Neural cell (in vitro differentiated cells): ENCODE measurements at regions not wholly inside any gene's neighbourhood (a gene's known extent, or its start where the extent isn't known, plus 50 kb on each side); places are given as distances from the start of the nearest gene placed in this dataset.
"Not testable (repeated sequence)": the region's sequence is repeated elsewhere in the genome, so short reads cannot be mapped to it uniquely, and the experiment has no call there.

Experiments used
- H2AFZ ChIP-seq: fragments of 200-600, 300-800 bp; sonication (generic), shearing (Covaris generic); 2 replicates; pipeline ENCODE4 v1.6.0; 2014; ENCODE audit warnings: low read depth, mild to moderate bottlenecking, antibody characterized with exemption, low read length, moderate library complexity
- H3F3A ChIP-seq: fragments of 200-600 bp; shearing (Covaris generic); 2 replicates; pipeline ENCODE4 v1.6.1; 2016; ENCODE audit warnings: mild to moderate bottlenecking, moderate library complexity, mixed read lengths, antibody characterized with exemption, low read length; ENCODE audit not compliant: insufficient read depth, poor library complexity, severe bottlenecking
- H3K27ac ChIP-seq: fragments of 200-600, 300-800 bp; sonication (generic), shearing (Covaris generic); 2 replicates; pipeline ENCODE4 v1.5.1; 2014; ENCODE audit warnings: mild to moderate bottlenecking, low read length, moderate library complexity
- H3K27me3 ChIP-seq: fragments of 300-800, 200-600 bp; sonication (generic), shearing (Covaris generic); 2 replicates; pipeline ENCODE4 v1.6.0; 2014; ENCODE audit warnings: mild to moderate bottlenecking, low read depth, low read length, moderate library complexity; ENCODE audit not compliant: insufficient read depth
- H3K36me3 ChIP-seq: fragments of 300-800, 200-600 bp; sonication (generic), shearing (Covaris generic); 2 replicates; pipeline ENCODE4 v1.5.1; 2014; ENCODE audit warnings: mild to moderate bottlenecking, antibody characterized with exemption, low read length, moderate library complexity; ENCODE audit not compliant: insufficient read depth
- H3K4me2 ChIP-seq: fragments of 300-800, 200-600 bp; sonication (generic), shearing (Covaris generic); 2 replicates; pipeline ENCODE4 v1.6.0; 2014; ENCODE audit warnings: mild to moderate bottlenecking, low read length
- H3K4me3 ChIP-seq: fragments of 300-800, 200-600 bp; sonication (generic), shearing (Covaris generic); 2 replicates; pipeline ENCODE4 v1.5.1; 2014; ENCODE audit warnings: mild to moderate bottlenecking, low read length, moderate library complexity
- H3K79me2 ChIP-seq: fragments of 200-600 bp; shearing (Covaris generic); replicated peaks from 2 replicates; pipeline ENCODE4 v1.6.0; 2014; ENCODE audit warnings: mild to moderate bottlenecking, low read length, moderate library complexity; ENCODE audit not compliant: insufficient read depth
- H3K9ac ChIP-seq: fragments of 300-800, 200-600 bp; sonication (generic), shearing (Covaris generic); 2 replicates; pipeline ENCODE4 v1.6.1; 2016; ENCODE audit warnings: mild to moderate bottlenecking, low read length, mixed read lengths
- H3K9me2 ChIP-seq: fragments of 200-600 bp; shearing (Covaris generic); 2 replicates; pipeline ENCODE4 v1.6.1; 2016; ENCODE audit warnings: mild to moderate bottlenecking, low read length, mixed read lengths; ENCODE audit not compliant: insufficient read depth
- H3K9me3 ChIP-seq: fragments of 200-600, 300-800 bp; sonication (generic), shearing (Covaris generic); 2 replicates; pipeline ENCODE4 v1.6.1; 2016; ENCODE audit warnings: mild to moderate bottlenecking, mixed run types, low read length, moderate library complexity, mixed read lengths
- H4K20me1 ChIP-seq: fragments of 200-600 bp; shearing (Covaris generic); 2 replicates; pipeline ENCODE4 v1.6.1; 2016; ENCODE audit warnings: mild to moderate bottlenecking, mixed run types; ENCODE audit not compliant: insufficient read depth
- EP300 ChIP-seq: fragments of 450-650 bp; conservative IDR thresholded peaks from 2 replicates; pipeline ENCODE4 v1.6.1; 2014; ENCODE audit warnings: antibody characterized with exemption, mild to moderate bottlenecking, moderate library complexity; ENCODE audit not compliant: poor library complexity, severe bottlenecking
- EZH2 ChIP-seq: fragments of 200-600, 300-800 bp; shearing (Covaris generic), sonication (generic); IDR thresholded peaks from 2 replicates; pipeline ENCODE4 v1.6.1; 2014; ENCODE audit warnings: antibody characterized with exemption, low read length, borderline replicate concordance, mild to moderate bottlenecking; ENCODE audit not compliant: insufficient read depth, poor library complexity, severe bottlenecking
- MXI1 ChIP-seq: fragments of 450-650 bp; conservative IDR thresholded peaks from 2 replicates; pipeline ENCODE4 v1.6.1; 2014; ENCODE audit warnings: antibody characterized with exemption, mild to moderate bottlenecking; ENCODE audit not compliant: poor library complexity, severe bottlenecking
- POLR2AphosphoS5 ChIP-seq: IDR thresholded peaks from 2 replicates; pipeline ENCODE4 v1.6.1; 2012
- RAD21 ChIP-seq: fragments of 450-650 bp; conservative IDR thresholded peaks from 2 replicates; pipeline ENCODE4 v1.6.1; 2014; ENCODE audit warnings: antibody characterized with exemption, mild to moderate bottlenecking, moderate library complexity
- SMC3 ChIP-seq: fragments of 450-650 bp; conservative IDR thresholded peaks from 2 replicates; pipeline ENCODE4 v1.6.1; 2014; ENCODE audit warnings: antibody characterized with exemption, mild to moderate bottlenecking, moderate library complexity; ENCODE audit not compliant: poor library complexity
- TAF1 ChIP-seq: IDR thresholded peaks from 2 replicates; pipeline ENCODE4 v1.6.1; 2012; ENCODE audit warnings: low read depth
- TF ChIP-seq, protein P1 (sequence below): IDR thresholded peaks from 2 replicates; pipeline ENCODE4 v1.6.1; 2012; ENCODE audit warnings: borderline replicate concordance
- TF ChIP-seq, protein P2 (sequence below): fragments of 450-650 bp; IDR thresholded peaks from 2 replicates; pipeline ENCODE4 v1.5.1; 2014; ENCODE audit warnings: antibody characterized with exemption, mild to moderate bottlenecking, moderate library complexity; ENCODE audit not compliant: poor library complexity, severe bottlenecking

DNA sequence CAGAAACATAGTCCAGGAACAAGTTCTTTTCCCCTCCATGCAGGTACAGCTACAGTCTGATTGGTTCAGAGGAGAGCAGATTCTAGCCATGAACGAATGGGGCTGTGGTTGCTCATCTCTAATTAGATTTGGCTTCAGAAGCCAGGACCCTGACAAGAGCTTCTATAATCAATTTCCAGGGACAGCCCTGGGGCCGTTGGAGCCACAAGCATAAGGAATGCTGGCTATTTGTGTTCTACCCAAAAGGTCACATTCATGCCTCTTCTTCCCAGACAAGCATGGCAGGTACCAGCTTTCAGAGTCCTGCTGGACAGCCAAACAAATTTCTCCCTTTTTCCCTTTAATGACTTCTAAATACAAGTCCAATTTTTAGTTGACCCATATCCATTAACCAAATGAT is 215.5 kb upstream of the LRTM1 start:
- Histone ChIP-seq H3K27me3 (no peaks in the 10 kb centered on the region), H3K4me3 (no peak overlapping the region), H3K9me3 (no peaks in the 10 kb centered on the region), H3K79me2 (no peaks in the 10 kb centered on the region), H3K9ac (no peak overlapping the region), H4K20me1 (no peaks in the 10 kb centered on the region), H2AFZ (no peak overlapping the region), H3K36me3 (no peaks in the 10 kb centered on the region), H3F3A (no peaks in the 10 kb centered on the region), H3K27ac (no peak overlapping the region), H3K4me2 (no peak overlapping the region), H3K9me2 (no peaks in the 10 kb centered on the region)
- TF ChIP-seq, protein P1, sequence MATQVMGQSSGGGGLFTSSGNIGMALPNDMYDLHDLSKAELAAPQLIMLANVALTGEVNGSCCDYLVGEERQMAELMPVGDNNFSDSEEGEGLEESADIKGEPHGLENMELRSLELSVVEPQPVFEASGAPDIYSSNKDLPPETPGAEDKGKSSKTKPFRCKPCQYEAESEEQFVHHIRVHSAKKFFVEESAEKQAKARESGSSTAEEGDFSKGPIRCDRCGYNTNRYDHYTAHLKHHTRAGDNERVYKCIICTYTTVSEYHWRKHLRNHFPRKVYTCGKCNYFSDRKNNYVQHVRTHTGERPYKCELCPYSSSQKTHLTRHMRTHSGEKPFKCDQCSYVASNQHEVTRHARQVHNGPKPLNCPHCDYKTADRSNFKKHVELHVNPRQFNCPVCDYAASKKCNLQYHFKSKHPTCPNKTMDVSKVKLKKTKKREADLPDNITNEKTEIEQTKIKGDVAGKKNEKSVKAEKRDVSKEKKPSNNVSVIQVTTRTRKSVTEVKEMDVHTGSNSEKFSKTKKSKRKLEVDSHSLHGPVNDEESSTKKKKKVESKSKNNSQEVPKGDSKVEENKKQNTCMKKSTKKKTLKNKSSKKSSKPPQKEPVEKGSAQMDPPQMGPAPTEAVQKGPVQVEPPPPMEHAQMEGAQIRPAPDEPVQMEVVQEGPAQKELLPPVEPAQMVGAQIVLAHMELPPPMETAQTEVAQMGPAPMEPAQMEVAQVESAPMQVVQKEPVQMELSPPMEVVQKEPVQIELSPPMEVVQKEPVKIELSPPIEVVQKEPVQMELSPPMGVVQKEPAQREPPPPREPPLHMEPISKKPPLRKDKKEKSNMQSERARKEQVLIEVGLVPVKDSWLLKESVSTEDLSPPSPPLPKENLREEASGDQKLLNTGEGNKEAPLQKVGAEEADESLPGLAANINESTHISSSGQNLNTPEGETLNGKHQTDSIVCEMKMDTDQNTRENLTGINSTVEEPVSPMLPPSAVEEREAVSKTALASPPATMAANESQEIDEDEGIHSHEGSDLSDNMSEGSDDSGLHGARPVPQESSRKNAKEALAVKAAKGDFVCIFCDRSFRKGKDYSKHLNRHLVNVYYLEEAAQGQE: no peak
- TF ChIP-seq, protein P2, sequence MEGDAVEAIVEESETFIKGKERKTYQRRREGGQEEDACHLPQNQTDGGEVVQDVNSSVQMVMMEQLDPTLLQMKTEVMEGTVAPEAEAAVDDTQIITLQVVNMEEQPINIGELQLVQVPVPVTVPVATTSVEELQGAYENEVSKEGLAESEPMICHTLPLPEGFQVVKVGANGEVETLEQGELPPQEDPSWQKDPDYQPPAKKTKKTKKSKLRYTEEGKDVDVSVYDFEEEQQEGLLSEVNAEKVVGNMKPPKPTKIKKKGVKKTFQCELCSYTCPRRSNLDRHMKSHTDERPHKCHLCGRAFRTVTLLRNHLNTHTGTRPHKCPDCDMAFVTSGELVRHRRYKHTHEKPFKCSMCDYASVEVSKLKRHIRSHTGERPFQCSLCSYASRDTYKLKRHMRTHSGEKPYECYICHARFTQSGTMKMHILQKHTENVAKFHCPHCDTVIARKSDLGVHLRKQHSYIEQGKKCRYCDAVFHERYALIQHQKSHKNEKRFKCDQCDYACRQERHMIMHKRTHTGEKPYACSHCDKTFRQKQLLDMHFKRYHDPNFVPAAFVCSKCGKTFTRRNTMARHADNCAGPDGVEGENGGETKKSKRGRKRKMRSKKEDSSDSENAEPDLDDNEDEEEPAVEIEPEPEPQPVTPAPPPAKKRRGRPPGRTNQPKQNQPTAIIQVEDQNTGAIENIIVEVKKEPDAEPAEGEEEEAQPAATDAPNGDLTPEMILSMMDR: no peak
- TF ChIP-seq EP300 (no peak), RAD21 (no peak), EZH2 (no peak), MXI1 (no peak), POLR2AphosphoS5 (no peak), TAF1 (no peak), SMC3 (no peak)

DNA sequence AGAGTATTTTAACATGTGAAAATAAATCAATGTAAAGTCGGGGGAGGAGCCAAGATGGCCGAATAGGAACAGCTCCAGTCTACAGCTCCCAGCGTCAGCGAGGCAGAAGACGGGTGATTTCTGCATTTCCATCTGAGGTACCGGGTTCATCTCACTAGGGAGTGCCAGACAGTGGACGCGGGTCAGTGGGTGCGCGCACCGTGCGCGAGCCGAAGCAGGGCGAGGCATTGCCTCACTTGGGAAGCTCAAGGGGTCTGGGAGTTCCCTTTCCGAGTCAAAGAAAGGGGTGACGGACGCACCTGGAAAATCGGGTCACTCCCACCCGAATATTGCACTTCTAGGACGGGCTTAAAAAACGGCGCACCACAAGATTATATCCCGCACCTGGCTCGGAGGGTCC is 208.4 kb upstream of the LRTM1 start:
- H3K9me3 ChIP-seq, H2AFZ ChIP-seq, H3K36me3 ChIP-seq: not testable (repeated sequence)

DNA sequence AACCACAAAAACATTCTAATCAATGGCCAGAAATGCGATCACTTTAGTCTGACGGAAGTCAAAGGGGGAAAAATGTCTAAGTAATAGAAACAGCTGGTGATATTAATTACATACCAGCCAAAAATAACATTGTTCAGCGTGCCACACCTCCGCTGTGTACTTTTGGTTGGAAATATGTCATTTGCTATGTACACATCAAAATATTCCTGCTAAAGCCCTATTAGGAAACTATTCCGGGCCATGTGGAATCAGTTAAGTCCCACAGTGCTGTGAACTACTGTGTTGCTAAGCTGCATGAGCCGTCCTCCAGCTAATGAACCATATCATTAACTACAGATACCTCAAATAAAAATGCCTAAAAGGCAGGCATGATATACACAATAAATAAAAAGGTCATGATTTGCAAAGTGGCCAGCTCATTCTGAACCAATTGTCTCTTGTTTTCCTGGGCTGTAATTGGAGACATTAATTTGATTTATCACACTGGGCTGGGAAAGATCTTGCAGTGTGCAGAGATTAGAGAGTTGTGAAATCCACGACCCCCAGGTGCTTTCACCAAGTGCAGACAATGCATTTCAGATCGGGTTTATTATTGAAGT is 200.5 kb upstream of the LRTM1 start:
- Histone ChIP-seq H3K36me3 (no peaks in the 10 kb centered on the region), H3K9me3 (no peaks in the 10 kb centered on the region), H3K4me2 (no peak overlapping the region), H4K20me1 (no peaks in the 10 kb centered on the region), H3K9me2 (no peaks in the 10 kb centered on the region), H2AFZ (no peak overlapping the region), H3K4me3 (no peak overlapping the region), H3F3A (no peaks in the 10 kb centered on the region), H3K27me3 (no peaks in the 10 kb centered on the region), H3K79me2 (no peaks in the 10 kb centered on the region), H3K9ac (no peak overlapping the region), H3K27ac (no peak overlapping the region)
- no peak for TF ChIP-seq POLR2AphosphoS5
- TF ChIP-seq, protein P2: no peak
- TF ChIP-seq, protein P1: peak; percentile 32
- no peak for TF ChIP-seq EP300
- TF ChIP-seq RAD21: no peak

More for the DNA sequence above, 208.4 kb upstream of the LRTM1 start:
- H3K79me2 ChIP-seq, H3K27me3 ChIP-seq, H3K4me3 ChIP-seq, H3F3A ChIP-seq, H3K4me2 ChIP-seq, H4K20me1 ChIP-seq, H3K27ac ChIP-seq, H3K9ac ChIP-seq, H3K9me2 ChIP-seq: not testable (repeated sequence)
